ENCODE measurements at regions not wholly inside any gene's neighbourhood (a gene's known extent, or its start where the extent isn't known, plus 50 kb on each side); places are given as distances from the start of the nearest gene placed in this dataset.

GRCh38 chr2:221088506-221088905, 483.6 kb downstream of the EPHA4 start:
- Histone ChIP-seq H3K27me3 (ENCODE audit: insufficient read depth, low read depth, low read length) (no peaks in the 10 kb centered on the region), H3K4me3 (ENCODE audit: low read length) (no peak overlapping the region), H3K79me2 (replicated peaks; ENCODE audit: insufficient read depth, low read length) (no peaks in the 10 kb centered on the region), H3K9ac (ENCODE audit: low read length) (no peak overlapping the region), H3F3A (ENCODE audit: insufficient read depth, low read length, poor library complexity, severe bottlenecking) (no peaks in the 10 kb centered on the region), H3K36me3 (ENCODE audit: insufficient read depth, low read length) (no peaks in the 10 kb centered on the region), H3K27ac (ENCODE audit: low read length) (no peak overlapping the region), H3K4me2 (ENCODE audit: low read length) (no peak overlapping the region), H4K20me1 (ENCODE audit: insufficient read depth) (no peaks in the 10 kb centered on the region), H2AFZ (ENCODE audit: low read depth, low read length) (no peak overlapping the region), H3K9me2 (ENCODE audit: insufficient read depth, low read length) (no peaks in the 10 kb centered on the region), H3K9me3 (ENCODE audit: low read length) (no peaks in the 10 kb centered on the region)
- no peak for TF ChIP-seq RAD21 (conservative IDR thresholded peaks at IDR 0.05)

DNA sequence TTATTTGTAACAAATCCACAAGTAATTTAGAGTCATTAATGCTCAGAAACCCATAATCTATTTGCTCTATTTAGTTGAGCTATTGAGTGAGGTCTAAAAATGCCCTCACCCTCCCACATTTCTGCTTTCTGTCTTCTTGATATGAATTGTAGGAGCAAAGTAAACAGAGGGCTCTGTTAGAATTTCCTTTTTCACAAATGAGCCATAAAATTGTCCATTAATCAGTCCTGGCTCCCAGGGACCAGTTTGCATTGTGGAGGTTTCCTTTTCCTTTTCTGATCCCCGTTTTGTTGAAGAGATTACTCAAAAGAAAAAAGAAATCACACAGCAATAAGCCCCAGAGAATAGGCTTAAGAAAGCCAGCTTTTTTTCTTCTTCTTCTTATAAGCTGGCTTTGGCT, 476.7 kb downstream of the EPHA4 start:
- Histone ChIP-seq H3K4me2 (ENCODE audit: low read length) (no peak overlapping the region), H4K20me1 (ENCODE audit: insufficient read depth) (no peaks in the 10 kb centered on the region), H3F3A (ENCODE audit: insufficient read depth, low read length, poor library complexity, severe bottlenecking) (no peaks in the 10 kb centered on the region), H3K9me3 (ENCODE audit: low read length) (no peaks in the 10 kb centered on the region), H3K9ac (ENCODE audit: low read length) (no peak overlapping the region), H3K27ac (ENCODE audit: low read length) (no peak overlapping the region), H3K9me2 (ENCODE audit: insufficient read depth, low read length) (no peaks in the 10 kb centered on the region), H3K4me3 (ENCODE audit: low read length) (no peak overlapping the region), H3K36me3 (ENCODE audit: insufficient read depth, low read length) (no peaks in the 10 kb centered on the region), H3K27me3 (ENCODE audit: insufficient read depth, low read depth, low read length) (no peaks in the 10 kb centered on the region), H2AFZ (ENCODE audit: low read depth, low read length) (no peak overlapping the region), H3K79me2 (replicated peaks; ENCODE audit: insufficient read depth, low read length) (no peaks in the 10 kb centered on the region)
- TF ChIP-seq POLR2AphosphoS5 (IDR thresholded peaks at IDR 0.05) (no peak), RAD21 (conservative IDR thresholded peaks at IDR 0.05) (no peak), CTCF (IDR thresholded peaks at IDR 0.05; ENCODE audit: poor library complexity, severe bottlenecking) (no peak), REST (IDR thresholded peaks at IDR 0.05; ENCODE audit: borderline replicate concordance) (no peak), EP300 (conservative IDR thresholded peaks at IDR 0.05; ENCODE audit: poor library complexity, severe bottlenecking) (no peak), EZH2 (IDR thresholded peaks at IDR 0.05; ENCODE audit: borderline replicate concordance, insufficient read depth, low read length, poor library complexity, severe bottlenecking) (no peak)

DNA sequence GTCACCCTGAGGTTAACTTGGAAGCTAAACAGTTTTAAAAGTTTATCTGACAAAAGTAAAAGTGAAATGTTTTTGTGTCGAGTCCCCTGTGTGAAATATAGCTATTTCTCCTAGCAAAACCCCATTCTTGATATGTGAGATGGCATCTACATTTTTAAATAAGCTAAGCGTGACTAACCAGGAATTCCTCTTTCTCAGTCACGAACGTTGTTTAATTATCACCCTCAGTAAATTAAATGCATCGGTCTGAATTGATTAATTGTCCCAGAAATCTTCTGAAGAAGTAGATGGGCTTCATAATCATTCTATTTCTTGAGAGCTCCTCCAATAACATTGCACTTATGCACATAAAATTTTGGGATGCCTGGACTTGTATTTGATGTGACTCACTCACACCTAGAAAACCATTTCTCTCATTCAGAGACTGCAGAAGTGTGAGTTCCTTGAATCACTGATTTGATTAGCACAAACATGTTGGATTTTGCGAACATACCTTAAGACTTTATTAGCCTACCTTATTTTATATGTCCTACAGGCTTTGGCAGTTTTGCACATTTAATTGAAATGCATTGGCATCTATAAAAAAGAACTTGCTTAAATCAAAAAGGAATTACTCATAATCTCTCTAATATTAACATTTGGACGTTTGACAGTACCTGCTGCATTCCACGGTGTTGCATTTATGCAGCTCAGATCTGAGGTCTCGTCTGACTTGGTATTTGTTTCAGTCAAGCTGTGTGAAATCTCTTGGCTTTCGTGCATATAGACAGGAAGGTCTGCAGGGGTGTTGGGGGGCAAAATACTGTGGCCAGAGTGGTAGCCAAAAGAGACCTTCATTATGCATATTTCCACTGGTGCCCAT, 475.2 kb downstream of the EPHA4 start:
- H3K4me3 ChIP-seq (ENCODE audit: low read length) = no peak overlapping the region
- no peak overlapping the region for H3K27ac ChIP-seq (ENCODE audit: low read length)
- H3K9me2 ChIP-seq (ENCODE audit: insufficient read depth, low read length) = no peaks in the 10 kb centered on the region
- H2AFZ ChIP-seq (ENCODE audit: low read depth, low read length) = no peak overlapping the region
- no peak overlapping the region for H3K9ac ChIP-seq (ENCODE audit: low read length)
- no peaks in the 10 kb centered on the region for H3K79me2 ChIP-seq (replicated peaks; ENCODE audit: insufficient read depth, low read length)
- no peaks in the 10 kb centered on the region for H4K20me1 ChIP-seq (ENCODE audit: insufficient read depth)
- H3K27me3 ChIP-seq (ENCODE audit: insufficient read depth, low read depth, low read length) = no peaks in the 10 kb centered on the region
- H3F3A ChIP-seq (ENCODE audit: insufficient read depth, low read length, poor library complexity, severe bottlenecking) = no peaks in the 10 kb centered on the region
- H3K36me3 ChIP-seq (ENCODE audit: insufficient read depth, low read length) = no peaks in the 10 kb centered on the region
- no peak overlapping the region for H3K4me2 ChIP-seq (ENCODE audit: low read length)
- TF ChIP-seq EZH2 (IDR thresholded peaks at IDR 0.05; ENCODE audit: borderline replicate concordance, insufficient read depth, low read length, poor library complexity, severe bottlenecking) (no peak), RAD21 (conservative IDR thresholded peaks at IDR 0.05) (no peak), EP300 (conservative IDR thresholded peaks at IDR 0.05; ENCODE audit: poor library complexity, severe bottlenecking) (no peak), POLR2AphosphoS5 (IDR thresholded peaks at IDR 0.05) (no peak)
- H3K9me3 ChIP-seq (ENCODE audit: low read length) = no peaks in the 10 kb centered on the region
